HG03342 (cell line): ENCODE measurements at regions not wholly inside any gene's neighbourhood (a gene's known extent, or its start where the extent isn't known, plus 50 kb on each side); places are given as distances from the start of the nearest gene placed in this dataset.

ENCODE experiments used
- ATAC-seq: cut with Tn5 transposase; IDR thresholded peaks from one replicate; pipeline ENCODE4 v1.9.1; 2021; ENCODE audit warnings: mild to moderate bottlenecking, moderate library complexity; ENCODE audit not compliant: unreplicated experiment

- no peak for ATAC-seq
Measured at GRCh38 chr6:33952016-33952415, 148.2 kb upstream of the MLN start.

- no peak for ATAC-seq
Measured at GRCh38 chr6:33950891-33951889, 147.4 kb upstream of the MLN start.

- ATAC-seq = no peak
Measured at GRCh38 chr6:33950472-33950881, 146.7 kb upstream of the MLN start.

- no peak for ATAC-seq
Measured at GRCh38 chr6:33949877-33950435, 146.2 kb upstream of the MLN start.

- no peak for ATAC-seq
Measured at GRCh38 chr6:33949111-33949510, 145.3 kb upstream of the MLN start.

GRCh38 chr6:33947916-33948594, 144.3 kb upstream of the MLN start:
- ATAC-seq = no peak

- no peak for ATAC-seq
Measured at GRCh38 chr6:33947047-33947446, 143.2 kb upstream of the MLN start.

- ATAC-seq = no peak
Measured at GRCh38 chr6:33945931-33946330, 142.1 kb upstream of the MLN start.

- ATAC-seq = no peak
Measured at GRCh38 chr6:33944686-33945411, 141.0 kb upstream of the MLN start.

GRCh38 chr6:33936886-33937285, 133.1 kb upstream of the MLN start:
- no peak for ATAC-seq

- no peak for ATAC-seq
Measured at GRCh38 chr6:33935439-33936080, 131.8 kb upstream of the MLN start.

- no peak for ATAC-seq
Measured at GRCh38 chr6:33934731-33935270, 131.0 kb upstream of the MLN start.

GRCh38 chr6:33933101-33933500, 129.3 kb upstream of the MLN start:
- no peak for ATAC-seq

GRCh38 chr6:33931799-33932198, 128.0 kb upstream of the MLN start:
- ATAC-seq = no peak

GRCh38 chr6:33929575-33930288, 125.9 kb upstream of the MLN start:
- ATAC-seq = no peak

- no peak for ATAC-seq
Measured at GRCh38 chr6:33927616-33928015, 123.8 kb upstream of the MLN start.

- no peak for ATAC-seq
Measured at GRCh38 chr6:33927112-33927511, 123.3 kb upstream of the MLN start.

GRCh38 chr6:33926451-33926850, 122.6 kb upstream of the MLN start:
- ATAC-seq = no peak

GRCh38 chr6:33925936-33926335, 122.1 kb upstream of the MLN start:
- ATAC-seq = no peak

- ATAC-seq = no peak
Measured at GRCh38 chr6:33925210-33925609, 121.4 kb upstream of the MLN start.
